ENCODE measurements at regions not wholly inside any gene's neighbourhood (a gene's known extent, or its start where the extent isn't known, plus 50 kb on each side); places are given as distances from the start of the nearest gene placed in this dataset.

GRCh38 chr12:28099871-28100270 lies 90.4 kb upstream of the CCDC91 start:
- H3K27ac ChIP-seq, result no peak overlapping the region
- no peaks in the 10 kb centered on the region for H3K27me3 ChIP-seq (ENCODE audit: control insufficient read depth, insufficient read depth, low read length)
- no peak overlapping the region for H3K9ac ChIP-seq
- H3K4me3 ChIP-seq (ENCODE audit: low read depth, low read length), result no peak overlapping the region
- no peaks in the 10 kb centered on the region for H3K79me2 ChIP-seq
- no peak overlapping the region for H2AFZ ChIP-seq
- H3K4me2 ChIP-seq (ENCODE audit: low read length), result no peak overlapping the region
- no peaks in the 10 kb centered on the region for H3K36me3 ChIP-seq (ENCODE audit: control insufficient read depth, insufficient read depth, low read length)
- no peak for TF ChIP-seq CTCF (IDR thresholded peaks at IDR 0.05)
- H3K4me1 ChIP-seq, result no peaks in the 10 kb centered on the region
- no peaks in the 10 kb centered on the region for H3K9me3 ChIP-seq (ENCODE audit: control insufficient read depth, low read length)

GRCh38 chr12:28100717-28101116 lies 89.5 kb upstream of the CCDC91 start:
- H3K9me3 ChIP-seq (ENCODE audit: control insufficient read depth, low read length), result no peaks in the 10 kb centered on the region
- no peaks in the 10 kb centered on the region for H3K4me1 ChIP-seq
- no peaks in the 10 kb centered on the region for H3K79me2 ChIP-seq
- H2AFZ ChIP-seq, result no peak overlapping the region
- H3K36me3 ChIP-seq (ENCODE audit: control insufficient read depth, insufficient read depth, low read length), result no peaks in the 10 kb centered on the region
- no peak overlapping the region for H3K27ac ChIP-seq
- no peak overlapping the region for H3K4me3 ChIP-seq (ENCODE audit: low read depth, low read length)
- H3K4me2 ChIP-seq (ENCODE audit: low read length), result no peak overlapping the region
- no peak for TF ChIP-seq CTCF (IDR thresholded peaks at IDR 0.05)
- no peak overlapping the region for H3K9ac ChIP-seq
- no peaks in the 10 kb centered on the region for H3K27me3 ChIP-seq (ENCODE audit: control insufficient read depth, insufficient read depth, low read length)

GRCh38 chr12:28104316-28104715 lies 85.9 kb upstream of the CCDC91 start:
- H3K36me3 ChIP-seq (ENCODE audit: control insufficient read depth, insufficient read depth, low read length), result no peaks in the 10 kb centered on the region
- H3K4me3 ChIP-seq (ENCODE audit: low read depth, low read length), result no peak overlapping the region
- no peaks in the 10 kb centered on the region for H3K27me3 ChIP-seq (ENCODE audit: control insufficient read depth, insufficient read depth, low read length)
- no peak overlapping the region for H3K4me2 ChIP-seq (ENCODE audit: low read length)
- H3K27ac ChIP-seq, result no peak overlapping the region
- no peaks in the 10 kb centered on the region for H3K4me1 ChIP-seq
- no peak for TF ChIP-seq CTCF (IDR thresholded peaks at IDR 0.05)
- no peaks in the 10 kb centered on the region for H3K9me3 ChIP-seq (ENCODE audit: control insufficient read depth, low read length)
- no peak overlapping the region for H2AFZ ChIP-seq
- H3K9ac ChIP-seq, result no peak overlapping the region
- H3K79me2 ChIP-seq, result no peaks in the 10 kb centered on the region

GRCh38 chr12:28104903-28105864 lies 85.1 kb upstream of the CCDC91 start:
- Histone ChIP-seq H2AFZ (no peak overlapping the region), H3K4me3 (ENCODE audit: low read depth, low read length) (no peak overlapping the region), H3K79me2 (no peaks in the 10 kb centered on the region), H3K27me3 (ENCODE audit: control insufficient read depth, insufficient read depth, low read length) (no peaks in the 10 kb centered on the region), H3K27ac (no peak overlapping the region), H3K4me1 (no peaks in the 10 kb centered on the region), H3K9me3 (ENCODE audit: control insufficient read depth, low read length) (no peaks in the 10 kb centered on the region), H3K9ac (no peak overlapping the region), H3K36me3 (ENCODE audit: control insufficient read depth, insufficient read depth, low read length) (no peaks in the 10 kb centered on the region), H3K4me2 (ENCODE audit: low read length) (no peak overlapping the region)
- no peak for TF ChIP-seq CTCF (IDR thresholded peaks at IDR 0.05)

GRCh38 chr12:28107679-28108078 lies 82.6 kb upstream of the CCDC91 start:
- Histone ChIP-seq H3K4me1 (no peaks in the 10 kb centered on the region), H3K27me3 (ENCODE audit: control insufficient read depth, insufficient read depth, low read length) (no peaks in the 10 kb centered on the region), H2AFZ (no peak overlapping the region), H3K4me3 (ENCODE audit: low read depth, low read length) (no peak overlapping the region), H3K4me2 (ENCODE audit: low read length) (no peak overlapping the region), H3K27ac (no peak overlapping the region), H3K9me3 (ENCODE audit: control insufficient read depth, low read length) (no peaks in the 10 kb centered on the region), H3K9ac (no peak overlapping the region), H3K79me2 (no peaks in the 10 kb centered on the region), H3K36me3 (ENCODE audit: control insufficient read depth, insufficient read depth, low read length) (no peaks in the 10 kb centered on the region)
- no peak for TF ChIP-seq CTCF (IDR thresholded peaks at IDR 0.05)

Measured in parathyroid adenoma (tissue), 2 donors.